HG02943 (cell line): ENCODE measurements at regions not wholly inside any gene's neighbourhood (a gene's known extent, or its start where the extent isn't known, plus 50 kb on each side); places are given as distances from the start of the nearest gene placed in this dataset.
"Not testable (repeated sequence)": the region's sequence is repeated elsewhere in the genome, so short reads cannot be mapped to it uniquely, and the experiment has no call there.

Experiments used
- ATAC-seq: cut with Tn5 transposase; IDR thresholded peaks from one replicate; pipeline ENCODE4 v1.9.1; 2021; ENCODE audit warnings: mild to moderate bottlenecking, low read depth, moderate library complexity; ENCODE audit not compliant: unreplicated experiment

- no peak for ATAC-seq
These were observed 509.2 kb downstream of the CSNK1G3 start for GRCh38 chr5:124021066-124021641.

- ATAC-seq = not testable (repeated sequence)
These were observed 505.3 kb downstream of the CSNK1G3 start for GRCh38 chr5:124017321-124017720.

GRCh38 chr5:124007675-124008398 is 495.9 kb downstream of the CSNK1G3 start:
- no peak for ATAC-seq

- ATAC-seq = no peak
These were observed 489.1 kb downstream of the CSNK1G3 start for GRCh38 chr5:124001036-124001615.

- ATAC-seq = no peak
These were observed 488.6 kb downstream of the CSNK1G3 start for GRCh38 chr5:124000538-124000937.

- ATAC-seq = no peak
These were observed 485.7 kb downstream of the CSNK1G3 start for GRCh38 chr5:123997462-123998215.

- ATAC-seq = no peak
These were observed 485.1 kb downstream of the CSNK1G3 start for GRCh38 chr5:123997064-123997461.

GRCh38 chr5:123992641-123993040 is 480.7 kb downstream of the CSNK1G3 start:
- no peak for ATAC-seq

GRCh38 chr5:123987956-123988355 is 476.0 kb downstream of the CSNK1G3 start:
- no peak for ATAC-seq

GRCh38 chr5:123976379-123977033 is 464.5 kb downstream of the CSNK1G3 start:
- no peak for ATAC-seq

GRCh38 chr5:123975521-123975920 is 463.5 kb downstream of the CSNK1G3 start:
- not testable (repeated sequence) for ATAC-seq

GRCh38 chr5:123966781-123967180 is 454.8 kb downstream of the CSNK1G3 start:
- ATAC-seq = no peak

- ATAC-seq = no peak
These were observed 453.6 kb downstream of the CSNK1G3 start for GRCh38 chr5:123965626-123966025.

GRCh38 chr5:123964884-123965283 is 452.9 kb downstream of the CSNK1G3 start:
- no peak for ATAC-seq

GRCh38 chr5:123960526-123960925 is 448.5 kb downstream of the CSNK1G3 start:
- no peak for ATAC-seq

- ATAC-seq = no peak
These were observed 439.6 kb downstream of the CSNK1G3 start for GRCh38 chr5:123951582-123951977.

GRCh38 chr5:123950701-123951581 is 439.0 kb downstream of the CSNK1G3 start:
- ATAC-seq = no peak

- ATAC-seq = no peak
These were observed 437.9 kb downstream of the CSNK1G3 start for GRCh38 chr5:123949807-123950340.

- ATAC-seq = no peak
These were observed 437.2 kb downstream of the CSNK1G3 start for GRCh38 chr5:123949043-123949804.
